GM21423 (cell line): ENCODE measurements at regions not wholly inside any gene's neighbourhood (a gene's known extent, or its start where the extent isn't known, plus 50 kb on each side); places are given as distances from the start of the nearest gene placed in this dataset.

Experiments
- ATAC-seq: cut with Tn5 transposase; IDR thresholded peaks from one replicate; pipeline ENCODE4 v1.9.1; 2021; ENCODE audit warnings: mild to moderate bottlenecking, moderate library complexity; ENCODE audit not compliant: unreplicated experiment

- ATAC-seq, result no peak
These were observed 1186.3 kb downstream of the EFNB2 start for GRCh38 chr13:105349082-105349723.

- ATAC-seq, result no peak
These were observed 1189.2 kb downstream of the EFNB2 start for GRCh38 chr13:105346141-105346775.

GRCh38 chr13:105345730-105346129 is 1189.7 kb downstream of the EFNB2 start:
- no peak for ATAC-seq

- ATAC-seq, result no peak
These were observed 1190.3 kb downstream of the EFNB2 start for GRCh38 chr13:105345131-105345530.

- ATAC-seq, result no peak
These were observed 1192.2 kb downstream of the EFNB2 start for GRCh38 chr13:105343134-105343806.

GRCh38 chr13:105342281-105342820 is 1193.1 kb downstream of the EFNB2 start:
- no peak for ATAC-seq

- ATAC-seq, result no peak
These were observed 1193.7 kb downstream of the EFNB2 start for GRCh38 chr13:105341758-105342157.

GRCh38 chr13:105341256-105341655 is 1194.2 kb downstream of the EFNB2 start:
- ATAC-seq, result no peak

GRCh38 chr13:105340061-105340606 is 1195.3 kb downstream of the EFNB2 start:
- ATAC-seq, result no peak

- no peak for ATAC-seq
These were observed 1196.7 kb downstream of the EFNB2 start for GRCh38 chr13:105338773-105339172.

- ATAC-seq, result no peak
These were observed 1197.5 kb downstream of the EFNB2 start for GRCh38 chr13:105338006-105338405.

- no peak for ATAC-seq
These were observed 1198.5 kb downstream of the EFNB2 start for GRCh38 chr13:105336706-105337576.

GRCh38 chr13:105334211-105334610 is 1201.3 kb downstream of the EFNB2 start:
- no peak for ATAC-seq

GRCh38 chr13:105333416-105333815 is 1202.0 kb downstream of the EFNB2 start:
- no peak for ATAC-seq

GRCh38 chr13:105329359-105329758 is 1206.1 kb downstream of the EFNB2 start:
- no peak for ATAC-seq

GRCh38 chr13:105328212-105328611 is 1207.2 kb downstream of the EFNB2 start:
- no peak for ATAC-seq

GRCh38 chr13:105327581-105328126 is 1207.8 kb downstream of the EFNB2 start:
- no peak for ATAC-seq

GRCh38 chr13:105319875-105320274 is 1215.6 kb downstream of the EFNB2 start:
- ATAC-seq, result no peak

GRCh38 chr13:105316731-105317130 is 1218.7 kb downstream of the EFNB2 start:
- no peak for ATAC-seq

- ATAC-seq, result no peak
These were observed 1222.6 kb downstream of the EFNB2 start for GRCh38 chr13:105312906-105313305.
